GM21528 (cell line): ENCODE measurements at regions not wholly inside any gene's neighbourhood (a gene's known extent, or its start where the extent isn't known, plus 50 kb on each side); places are given as distances from the start of the nearest gene placed in this dataset.
"Not testable (repeated sequence)": the region's sequence is repeated elsewhere in the genome, so short reads cannot be mapped to it uniquely, and the experiment has no call there.

Experiments
- ATAC-seq: cut with Tn5 transposase; IDR thresholded peaks from one replicate; pipeline ENCODE4 v1.9.1; 2021; ENCODE audit warnings: mild to moderate bottlenecking, moderate library complexity; ENCODE audit not compliant: unreplicated experiment, low FRiP score

- no peak for ATAC-seq
These were observed 58.0 kb downstream of the CGGBP1 start for GRCh38 chr3:88000853-88001252.

GRCh38 chr3:87997966-87998365 is 60.8 kb downstream of the CGGBP1 start:
- ATAC-seq = no peak

- ATAC-seq = peak; percentile 84
These were observed 61.5 kb downstream of the CGGBP1 start for GRCh38 chr3:87997298-87997697.

DNA sequence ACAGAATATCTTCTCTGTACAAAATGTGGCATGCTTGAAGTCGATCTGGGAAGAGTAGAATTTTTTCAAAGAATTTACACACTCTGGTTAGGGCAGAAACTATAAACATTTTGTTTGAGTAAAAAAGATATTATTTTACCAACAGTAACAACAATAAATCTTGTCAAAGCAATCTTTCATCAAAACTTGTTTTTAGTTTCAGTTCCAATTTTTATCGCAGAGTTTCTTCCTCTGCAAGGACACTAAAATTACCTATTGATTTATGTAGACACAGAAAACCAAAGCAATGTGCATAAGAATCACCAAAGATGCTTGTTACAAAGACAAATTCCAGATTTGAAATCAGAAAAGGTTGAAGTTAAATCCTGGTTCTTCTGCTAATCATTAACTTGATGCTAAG is 61.9 kb downstream of the CGGBP1 start:
- ATAC-seq = peak; percentile 22

- ATAC-seq = no peak
These were observed 65.2 kb downstream of the CGGBP1 start for GRCh38 chr3:87993566-87993965.

- ATAC-seq = no peak
These were observed 70.9 kb downstream of the CGGBP1 start for GRCh38 chr3:87987952-87988351.

- ATAC-seq = no peak
These were observed 76.4 kb downstream of the CGGBP1 start for GRCh38 chr3:87982421-87982820.

DNA sequence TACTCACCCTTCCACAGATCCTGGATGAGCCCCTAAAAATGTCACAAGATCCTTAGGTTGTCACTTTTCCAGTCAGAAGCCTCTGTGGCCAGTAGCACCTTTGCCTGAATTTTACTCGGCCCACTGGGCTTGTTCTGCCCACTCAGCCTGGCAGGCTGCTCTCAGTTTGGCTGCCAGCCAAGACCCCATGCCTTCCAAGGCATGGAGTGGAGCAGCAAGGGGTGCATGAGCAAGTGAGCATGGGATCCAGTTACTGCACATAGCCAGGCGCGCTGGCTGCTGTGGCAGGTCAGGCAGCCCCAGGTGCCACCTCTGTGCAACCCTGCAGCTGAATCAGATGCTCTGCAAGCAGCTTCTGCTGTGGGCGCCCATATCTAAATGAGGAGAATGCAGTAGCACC is 79.3 kb downstream of the CGGBP1 start:
- ATAC-seq = no peak

GRCh38 chr3:87977765-87978164 is 81.0 kb downstream of the CGGBP1 start:
- no peak for ATAC-seq

GRCh38 chr3:87975716-87976115 is 83.1 kb downstream of the CGGBP1 start:
- ATAC-seq = no peak

- ATAC-seq = no peak
These were observed 84.9 kb downstream of the CGGBP1 start for GRCh38 chr3:87973906-87974305.

- ATAC-seq = no peak
These were observed 89.2 kb downstream of the CGGBP1 start for GRCh38 chr3:87969620-87970019.

DNA sequence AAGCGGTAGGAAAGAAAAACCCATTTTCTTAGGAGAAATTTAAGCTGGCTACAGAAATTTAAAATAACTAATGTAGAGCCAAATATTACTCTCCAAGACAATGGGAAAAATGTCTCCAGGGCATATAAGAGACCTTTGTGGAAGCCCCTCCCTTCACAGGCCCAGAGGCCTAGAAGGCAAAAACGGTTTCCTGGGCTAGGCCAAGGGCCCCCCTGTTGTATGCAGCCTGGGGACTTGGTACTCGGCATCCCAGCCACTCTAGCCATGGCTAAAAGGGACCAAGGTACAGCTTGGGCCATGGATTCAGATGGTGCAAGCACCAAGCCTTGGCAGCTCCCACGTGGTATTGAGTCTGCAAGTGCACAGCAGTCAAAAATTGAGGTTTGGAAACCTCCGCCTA is 90.1 kb downstream of the CGGBP1 start:
- ATAC-seq = no peak

DNA sequence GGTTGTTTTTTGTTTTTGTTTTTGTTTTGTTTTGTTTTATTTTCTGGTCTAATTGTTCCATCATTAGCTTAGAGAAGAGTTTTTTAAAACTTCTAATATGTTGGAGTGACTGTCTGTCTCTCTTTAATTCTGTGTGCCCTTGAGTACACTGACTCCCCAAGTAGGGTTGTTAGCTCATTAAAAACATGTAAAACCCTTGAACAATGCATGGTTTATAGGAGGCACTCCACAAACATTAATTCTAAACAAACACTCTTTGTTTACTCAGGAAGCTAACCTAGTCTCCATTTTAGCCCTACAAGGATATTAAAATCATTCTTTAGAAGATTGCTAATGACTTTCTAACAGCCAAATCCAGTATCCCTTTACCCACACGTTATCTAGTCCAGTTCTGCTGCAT is 100.5 kb downstream of the CGGBP1 start:
- no peak for ATAC-seq

DNA sequence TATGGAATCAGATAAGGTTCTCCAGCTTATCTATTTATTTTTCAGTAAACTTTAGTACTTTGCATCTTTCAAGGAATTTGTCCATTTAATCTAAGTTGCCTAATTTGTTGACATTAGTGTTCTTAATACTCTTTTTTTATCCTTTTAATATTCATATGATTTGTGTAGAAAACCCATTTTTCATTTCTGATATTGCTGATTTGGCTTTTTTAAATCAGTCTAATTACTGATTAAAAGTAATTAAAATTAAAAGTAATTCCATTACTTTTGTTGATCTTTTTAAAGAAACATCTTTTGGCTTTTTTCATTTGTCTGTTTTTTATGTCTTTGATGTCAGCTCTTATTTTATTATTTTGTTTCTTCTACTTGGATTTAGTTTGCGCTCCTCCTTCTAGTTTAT is 101.2 kb downstream of the CGGBP1 start:
- no peak for ATAC-seq

DNA sequence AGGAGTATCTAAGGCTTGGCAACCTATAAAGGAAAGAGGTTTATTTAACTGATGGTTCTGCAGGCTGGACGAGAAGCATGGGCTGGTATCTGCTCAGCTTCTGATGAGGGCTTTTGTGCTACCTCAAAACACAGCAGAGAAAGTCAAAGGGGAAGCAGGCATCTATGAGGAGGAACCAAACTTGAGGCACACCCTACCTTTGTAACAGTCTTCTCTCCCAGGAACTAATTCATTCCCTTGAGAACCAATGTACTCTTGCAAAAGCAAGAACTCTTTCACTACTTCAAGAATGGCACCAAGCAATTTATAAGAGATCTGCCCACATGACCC is 109.0 kb downstream of the CGGBP1 start:
- peak; percentile 56 for ATAC-seq

GRCh38 chr3:87949189-87949878 is 109.5 kb downstream of the CGGBP1 start:
- ATAC-seq = peak; percentile 83

DNA sequence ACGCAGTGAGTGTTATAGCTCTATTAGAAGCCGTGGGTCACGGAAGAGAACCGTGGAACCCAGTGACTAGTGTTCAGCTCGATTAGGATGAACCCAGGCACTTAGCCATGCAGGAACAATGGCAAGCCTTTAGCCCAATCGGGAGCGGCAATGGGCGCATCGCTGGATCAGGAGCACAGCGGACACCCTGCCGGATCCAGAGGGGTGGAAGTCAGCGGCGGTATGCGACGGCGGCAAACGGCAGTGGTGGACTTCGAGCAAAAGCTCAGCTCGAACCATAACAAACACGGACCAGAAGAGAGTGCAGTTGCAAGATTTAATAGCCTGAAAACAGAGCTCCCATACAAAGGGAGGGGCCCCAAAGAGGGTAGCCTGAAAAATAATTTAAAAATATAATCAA is 112.8 kb downstream of the CGGBP1 start:
- not testable (repeated sequence) for ATAC-seq

- not testable (repeated sequence) for ATAC-seq
These were observed 116.5 kb downstream of the CGGBP1 start for GRCh38 chr3:87942256-87942655.

GRCh38 chr3:87924485-87924884 is 134.3 kb downstream of the CGGBP1 start:
- ATAC-seq = no peak

- ATAC-seq = no peak
These were observed 138.3 kb downstream of the CGGBP1 start for GRCh38 chr3:87920549-87920948.

GRCh38 chr3:87901141-87901540 is 157.7 kb downstream of the CGGBP1 start:
- ATAC-seq = no peak

DNA sequence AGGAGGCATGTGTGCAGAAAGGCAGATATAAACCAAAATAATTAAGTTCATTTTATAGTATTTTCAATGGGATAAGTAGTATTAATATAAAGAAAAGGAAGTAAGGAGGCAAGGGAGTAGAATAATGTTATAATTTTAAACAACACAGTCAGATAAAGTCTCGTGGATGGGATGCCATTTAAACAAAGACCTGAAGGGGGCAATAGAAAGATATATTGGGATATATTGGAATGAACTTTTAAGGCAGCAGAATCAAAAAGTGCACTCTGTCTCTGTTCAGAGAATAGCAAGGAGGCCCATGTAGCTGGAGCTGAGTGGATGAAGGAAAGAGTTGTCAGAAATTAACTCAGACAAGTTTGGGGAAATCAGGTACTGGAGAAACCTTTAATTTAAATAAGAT is 158.7 kb downstream of the CGGBP1 start:
- ATAC-seq = no peak
